ENCODE measurements at regions not wholly inside any gene's neighbourhood (a gene's known extent, or its start where the extent isn't known, plus 50 kb on each side); places are given as distances from the start of the nearest gene placed in this dataset.

- Histone ChIP-seq H3K4me2 (ENCODE audit: low read depth, low read length, poor library complexity, severe bottlenecking) (no peak overlapping the region), H3K27me3 (ENCODE audit: low read length) (no peaks in the 10 kb centered on the region), H3K9me2 (replicated peaks; ENCODE audit: insufficient read depth, low read length) (no peaks in the 10 kb centered on the region), H4K20me1 (ENCODE audit: low read depth, low read length) (no peaks in the 10 kb centered on the region), H2AFZ (ENCODE audit: low read depth, low read length, severe bottlenecking) (no peak overlapping the region), H3K36me3 (ENCODE audit: low read length) (no peaks in the 10 kb centered on the region), H3K4me3 (ENCODE audit: insufficient read depth, low read length, poor library complexity, severe bottlenecking) (no peak overlapping the region), H3K79me2 (ENCODE audit: insufficient read depth, low read length) (no peaks in the 10 kb centered on the region), H3K27ac (ENCODE audit: low read depth, low read length) (no peak overlapping the region), H3K9ac (ENCODE audit: low read length) (no peak overlapping the region), H3F3A (ENCODE audit: insufficient read depth) (no peaks in the 10 kb centered on the region), H3K9me3 (ENCODE audit: insufficient read depth, low read length) (peaks cover 6% of the 10 kb centered on the region; the same call in 1 of the 2 replicates)
- TF ChIP-seq CTCF (IDR thresholded peaks at IDR 0.05; ENCODE audit: insufficient read depth, low read length, poor library complexity, severe bottlenecking) (no peak), EZH2phosphoT487 (conservative IDR thresholded peaks at IDR 0.05; ENCODE audit: low read length) (no peak)
Observed at GRCh38 chr22:22992474-22992873, 77.8 kb upstream of the GNAZ start.

DNA sequence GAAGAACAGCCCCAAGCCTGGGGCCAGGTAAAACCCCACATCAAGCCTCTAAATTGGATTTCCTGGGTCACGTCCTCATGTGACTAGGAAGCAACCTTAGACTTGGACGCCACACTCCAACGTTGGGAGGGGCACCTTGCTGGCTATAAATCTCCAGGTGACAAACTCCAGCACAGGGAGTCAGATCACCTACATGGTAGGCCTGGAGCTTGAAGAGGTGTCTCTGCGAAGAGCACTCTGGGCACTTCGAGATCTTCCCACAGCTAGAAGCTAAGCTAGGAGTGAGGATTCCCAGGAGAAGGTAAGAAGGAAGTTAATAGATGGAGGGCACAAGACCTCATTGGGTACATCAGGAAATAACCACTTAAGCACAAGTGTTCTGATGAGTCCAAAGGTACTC lies 77.1 kb upstream of the GNAZ start:
- no peaks in the 10 kb centered on the region for H3F3A ChIP-seq (ENCODE audit: insufficient read depth)
- no peaks in the 10 kb centered on the region for H3K36me3 ChIP-seq (ENCODE audit: low read length)
- H3K4me3 ChIP-seq (ENCODE audit: insufficient read depth, low read length, poor library complexity, severe bottlenecking) = no peak overlapping the region
- TF ChIP-seq CTCF (IDR thresholded peaks at IDR 0.05; ENCODE audit: insufficient read depth, low read length, poor library complexity, severe bottlenecking) (no peak), EZH2phosphoT487 (conservative IDR thresholded peaks at IDR 0.05; ENCODE audit: low read length) (no peak)
- H3K9me3 ChIP-seq (ENCODE audit: insufficient read depth, low read length) = peaks cover 11% of the 10 kb centered on the region; the same call in 1 of the 2 replicates
- no peaks in the 10 kb centered on the region for H3K9me2 ChIP-seq (replicated peaks; ENCODE audit: insufficient read depth, low read length)
- H4K20me1 ChIP-seq (ENCODE audit: low read depth, low read length) = no peaks in the 10 kb centered on the region
- H3K79me2 ChIP-seq (ENCODE audit: insufficient read depth, low read length) = no peaks in the 10 kb centered on the region
- H3K9ac ChIP-seq (ENCODE audit: low read length) = no peak overlapping the region
- H2AFZ ChIP-seq (ENCODE audit: low read depth, low read length, severe bottlenecking) = no peak overlapping the region
- H3K4me2 ChIP-seq (ENCODE audit: low read depth, low read length, poor library complexity, severe bottlenecking) = no peak overlapping the region
- H3K27me3 ChIP-seq (ENCODE audit: low read length) = no peaks in the 10 kb centered on the region
- no peak overlapping the region for H3K27ac ChIP-seq (ENCODE audit: low read depth, low read length)

DNA sequence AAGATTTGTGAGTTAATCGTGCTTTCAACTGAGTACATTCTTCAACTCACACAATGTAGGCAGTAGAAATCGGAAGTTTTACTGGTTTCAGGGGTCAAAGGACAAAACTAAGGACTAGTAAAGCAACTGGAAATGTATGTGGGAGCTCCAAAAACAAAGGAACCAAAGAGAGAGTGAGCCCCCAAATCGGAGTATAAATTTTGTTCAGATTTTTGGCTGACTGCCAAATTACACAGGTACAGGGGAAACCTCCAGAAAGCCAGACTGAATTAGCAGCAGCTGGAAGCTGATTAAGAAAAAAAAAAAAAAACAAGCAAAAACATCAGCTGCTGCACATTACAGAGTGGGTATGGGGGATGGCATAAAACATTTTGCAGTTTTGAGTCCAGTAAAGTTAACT lies 75.2 kb upstream of the GNAZ start:
- no peak overlapping the region for H3K27ac ChIP-seq (ENCODE audit: low read depth, low read length)
- H3K4me2 ChIP-seq (ENCODE audit: low read depth, low read length, poor library complexity, severe bottlenecking) = no peak overlapping the region
- H3K27me3 ChIP-seq (ENCODE audit: low read length) = no peaks in the 10 kb centered on the region
- no peak overlapping the region for H3K4me3 ChIP-seq (ENCODE audit: insufficient read depth, low read length, poor library complexity, severe bottlenecking)
- H3K9me2 ChIP-seq (replicated peaks; ENCODE audit: insufficient read depth, low read length) = no peaks in the 10 kb centered on the region
- H4K20me1 ChIP-seq (ENCODE audit: low read depth, low read length) = no peaks in the 10 kb centered on the region
- H3K9me3 ChIP-seq (ENCODE audit: insufficient read depth, low read length) = peaks cover 11% of the 10 kb centered on the region; the same call in 1 of the 2 replicates
- no peaks in the 10 kb centered on the region for H3K79me2 ChIP-seq (ENCODE audit: insufficient read depth, low read length)
- H3K9ac ChIP-seq (ENCODE audit: low read length) = no peak overlapping the region
- H3K36me3 ChIP-seq (ENCODE audit: low read length) = no peaks in the 10 kb centered on the region
- no peaks in the 10 kb centered on the region for H3F3A ChIP-seq (ENCODE audit: insufficient read depth)
- no peak overlapping the region for H2AFZ ChIP-seq (ENCODE audit: low read depth, low read length, severe bottlenecking)
- TF ChIP-seq CTCF (IDR thresholded peaks at IDR 0.05; ENCODE audit: insufficient read depth, low read length, poor library complexity, severe bottlenecking) (no peak), EZH2phosphoT487 (conservative IDR thresholded peaks at IDR 0.05; ENCODE audit: low read length) (no peak)
